ENCODE measurements at regions not wholly inside any gene's neighbourhood (a gene's known extent, or its start where the extent isn't known, plus 50 kb on each side); places are given as distances from the start of the nearest gene placed in this dataset.

GRCh38 chr2:175449616-175450015 is 268.1 kb upstream of the ATP5MC3 start:
- H3K4me3 ChIP-seq (replicated peaks; ENCODE audit: low read depth, low read length), result no peak overlapping the region
- TF ChIP-seq, protein P1, sequence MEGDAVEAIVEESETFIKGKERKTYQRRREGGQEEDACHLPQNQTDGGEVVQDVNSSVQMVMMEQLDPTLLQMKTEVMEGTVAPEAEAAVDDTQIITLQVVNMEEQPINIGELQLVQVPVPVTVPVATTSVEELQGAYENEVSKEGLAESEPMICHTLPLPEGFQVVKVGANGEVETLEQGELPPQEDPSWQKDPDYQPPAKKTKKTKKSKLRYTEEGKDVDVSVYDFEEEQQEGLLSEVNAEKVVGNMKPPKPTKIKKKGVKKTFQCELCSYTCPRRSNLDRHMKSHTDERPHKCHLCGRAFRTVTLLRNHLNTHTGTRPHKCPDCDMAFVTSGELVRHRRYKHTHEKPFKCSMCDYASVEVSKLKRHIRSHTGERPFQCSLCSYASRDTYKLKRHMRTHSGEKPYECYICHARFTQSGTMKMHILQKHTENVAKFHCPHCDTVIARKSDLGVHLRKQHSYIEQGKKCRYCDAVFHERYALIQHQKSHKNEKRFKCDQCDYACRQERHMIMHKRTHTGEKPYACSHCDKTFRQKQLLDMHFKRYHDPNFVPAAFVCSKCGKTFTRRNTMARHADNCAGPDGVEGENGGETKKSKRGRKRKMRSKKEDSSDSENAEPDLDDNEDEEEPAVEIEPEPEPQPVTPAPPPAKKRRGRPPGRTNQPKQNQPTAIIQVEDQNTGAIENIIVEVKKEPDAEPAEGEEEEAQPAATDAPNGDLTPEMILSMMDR (IDR thresholded peaks at IDR 0.05; ENCODE audit: insufficient read depth, low read length, poor library complexity, severe bottlenecking), result no peak
- no peaks in the 10 kb centered on the region for H3K36me3 ChIP-seq (ENCODE audit: control insufficient read depth, insufficient read depth, low read length)
- H3K27me3 ChIP-seq (replicated peaks; ENCODE audit: control insufficient read depth, insufficient read depth, low read length), result no peaks in the 10 kb centered on the region
- DNase-seq (ENCODE audit: extremely low read depth, insufficient read length), result no peak

DNA sequence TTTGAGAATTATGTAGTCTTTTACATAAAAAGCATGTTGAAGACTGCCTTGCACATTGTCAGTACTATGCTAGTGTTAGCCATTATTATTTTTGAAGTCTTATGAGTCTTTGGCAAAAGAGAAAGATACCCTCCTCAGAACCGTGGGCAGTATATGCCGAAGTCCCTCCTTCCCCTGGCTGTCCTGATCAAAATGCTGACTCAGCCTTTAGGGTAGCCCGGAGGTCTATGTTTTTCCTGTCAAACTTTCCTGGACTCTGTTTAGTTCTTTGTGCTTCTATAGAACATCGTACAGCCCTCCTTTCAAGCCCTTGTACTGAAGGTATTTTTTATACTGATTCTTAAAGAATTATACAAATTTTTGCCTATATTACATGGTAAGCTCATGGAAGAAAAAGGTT is 264.7 kb upstream of the ATP5MC3 start:
- Histone ChIP-seq H3K36me3 (ENCODE audit: control insufficient read depth, insufficient read depth, low read length) (no peaks in the 10 kb centered on the region), H3K27me3 (replicated peaks; ENCODE audit: control insufficient read depth, insufficient read depth, low read length) (no peaks in the 10 kb centered on the region), H3K4me3 (replicated peaks; ENCODE audit: low read depth, low read length) (no peak overlapping the region)
- DNase-seq (ENCODE audit: extremely low read depth, insufficient read length), result no peak
- TF ChIP-seq, protein P1 (IDR thresholded peaks at IDR 0.05; ENCODE audit: insufficient read depth, low read length, poor library complexity, severe bottlenecking), result no peak

DNA sequence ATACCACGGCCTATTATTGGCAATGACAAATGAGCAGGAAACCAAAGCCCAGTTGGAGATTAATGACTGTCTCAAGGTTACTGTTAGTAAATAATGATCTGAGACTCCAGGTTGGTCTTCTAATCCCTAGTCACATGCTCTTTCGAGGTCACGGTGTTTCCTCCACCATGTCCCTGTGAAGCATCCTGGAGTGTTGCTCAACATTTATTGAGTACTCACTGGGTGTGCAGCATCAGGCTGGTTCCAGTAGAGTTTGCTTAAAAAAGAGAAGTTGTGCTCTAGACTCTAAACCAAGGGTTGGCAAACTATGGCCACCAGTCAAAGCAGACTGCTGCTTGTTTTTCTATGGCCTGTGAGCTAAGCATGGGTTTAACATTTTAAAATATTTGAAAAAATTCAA is 263.8 kb upstream of the ATP5MC3 start:
- TF ChIP-seq, protein P1 (IDR thresholded peaks at IDR 0.05; ENCODE audit: insufficient read depth, low read length, poor library complexity, severe bottlenecking), result no peak
- Histone ChIP-seq H3K27me3 (replicated peaks; ENCODE audit: control insufficient read depth, insufficient read depth, low read length) (no peaks in the 10 kb centered on the region), H3K4me3 (replicated peaks; ENCODE audit: low read depth, low read length) (no peak overlapping the region), H3K36me3 (ENCODE audit: control insufficient read depth, insufficient read depth, low read length) (no peaks in the 10 kb centered on the region)
- no peak for DNase-seq (ENCODE audit: extremely low read depth, insufficient read length)

GRCh38 chr2:175442441-175442840 is 260.9 kb upstream of the ATP5MC3 start:
- Histone ChIP-seq H3K4me3 (replicated peaks; ENCODE audit: low read depth, low read length) (no peak overlapping the region), H3K27me3 (replicated peaks; ENCODE audit: control insufficient read depth, insufficient read depth, low read length) (no peaks in the 10 kb centered on the region), H3K36me3 (ENCODE audit: control insufficient read depth, insufficient read depth, low read length) (no peaks in the 10 kb centered on the region)
- TF ChIP-seq, protein P1 (IDR thresholded peaks at IDR 0.05; ENCODE audit: insufficient read depth, low read length, poor library complexity, severe bottlenecking), result no peak
- DNase-seq (ENCODE audit: extremely low read depth, insufficient read length), result no peak

DNA sequence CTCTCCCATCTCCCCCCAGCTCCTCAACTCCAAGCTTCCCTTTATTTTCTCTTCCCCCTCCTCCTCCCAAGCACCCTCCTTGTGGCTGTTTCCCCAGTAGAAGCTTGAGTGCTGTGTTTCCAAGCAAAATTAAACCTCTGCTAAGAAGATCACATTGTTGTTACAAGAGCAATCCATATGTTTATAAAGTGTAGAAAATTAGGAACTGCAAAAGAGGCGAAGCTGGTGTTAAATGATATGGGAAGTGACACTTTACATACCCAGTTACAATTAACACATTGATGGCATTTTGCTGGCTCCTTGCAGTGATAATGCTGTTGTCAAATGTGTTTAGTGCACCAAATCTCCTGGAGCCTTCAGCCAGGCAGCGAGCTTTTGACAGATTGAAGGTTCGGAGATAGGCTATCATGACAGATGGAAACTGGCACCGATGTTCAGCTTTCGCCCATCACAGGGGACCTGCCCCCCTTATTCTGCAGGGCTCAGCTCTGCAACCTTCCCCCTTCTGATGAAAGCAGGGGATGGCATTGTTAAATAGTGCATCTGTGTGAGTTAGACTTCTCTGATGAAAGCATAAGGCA is 259.8 kb upstream of the ATP5MC3 start:
- no peaks in the 10 kb centered on the region for H3K27me3 ChIP-seq (replicated peaks; ENCODE audit: control insufficient read depth, insufficient read depth, low read length)
- TF ChIP-seq, protein P1 (IDR thresholded peaks at IDR 0.05; ENCODE audit: insufficient read depth, low read length, poor library complexity, severe bottlenecking), result no peak
- DNase-seq (ENCODE audit: extremely low read depth, insufficient read length), result no peak
- no peaks in the 10 kb centered on the region for H3K36me3 ChIP-seq (ENCODE audit: control insufficient read depth, insufficient read depth, low read length)
- H3K4me3 ChIP-seq (replicated peaks; ENCODE audit: low read depth, low read length), result no peak overlapping the region

- no peak for DNase-seq (ENCODE audit: extremely low read depth, insufficient read length)
- Histone ChIP-seq H3K27me3 (replicated peaks; ENCODE audit: control insufficient read depth, insufficient read depth, low read length) (no peaks in the 10 kb centered on the region), H3K36me3 (ENCODE audit: control insufficient read depth, insufficient read depth, low read length) (no peaks in the 10 kb centered on the region), H3K4me3 (replicated peaks; ENCODE audit: low read depth, low read length) (no peak overlapping the region)
- TF ChIP-seq, protein P1 (IDR thresholded peaks at IDR 0.05; ENCODE audit: insufficient read depth, low read length, poor library complexity, severe bottlenecking), result no peak
Observed at GRCh38 chr2:175439416-175439815, 257.9 kb upstream of the ATP5MC3 start.

All from GM06990 (cell line).